ENCODE measurements at regions not wholly inside any gene's neighbourhood (a gene's known extent, or its start where the extent isn't known, plus 50 kb on each side); places are given as distances from the start of the nearest gene placed in this dataset.

DNA sequence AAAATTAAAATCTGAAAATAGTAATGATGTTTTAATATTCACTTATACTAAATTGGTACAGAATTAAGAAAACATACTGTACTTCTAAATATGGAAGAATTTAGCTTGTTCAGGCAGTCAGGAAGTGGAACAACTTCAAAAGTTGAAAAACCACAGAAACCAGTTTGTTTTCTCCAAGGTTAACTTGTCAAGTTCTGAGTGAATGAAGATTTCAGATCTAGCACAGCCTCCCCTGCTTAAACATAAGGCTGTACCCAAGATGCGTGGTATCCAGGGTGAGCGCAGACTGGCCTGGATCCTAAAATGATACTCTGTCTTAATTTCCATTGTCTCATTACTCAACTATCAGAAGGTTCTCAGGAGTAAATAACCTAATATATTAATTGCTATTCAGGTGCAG is 730.7 kb upstream of the KIF2B start:
- TF ChIP-seq, protein P1, sequence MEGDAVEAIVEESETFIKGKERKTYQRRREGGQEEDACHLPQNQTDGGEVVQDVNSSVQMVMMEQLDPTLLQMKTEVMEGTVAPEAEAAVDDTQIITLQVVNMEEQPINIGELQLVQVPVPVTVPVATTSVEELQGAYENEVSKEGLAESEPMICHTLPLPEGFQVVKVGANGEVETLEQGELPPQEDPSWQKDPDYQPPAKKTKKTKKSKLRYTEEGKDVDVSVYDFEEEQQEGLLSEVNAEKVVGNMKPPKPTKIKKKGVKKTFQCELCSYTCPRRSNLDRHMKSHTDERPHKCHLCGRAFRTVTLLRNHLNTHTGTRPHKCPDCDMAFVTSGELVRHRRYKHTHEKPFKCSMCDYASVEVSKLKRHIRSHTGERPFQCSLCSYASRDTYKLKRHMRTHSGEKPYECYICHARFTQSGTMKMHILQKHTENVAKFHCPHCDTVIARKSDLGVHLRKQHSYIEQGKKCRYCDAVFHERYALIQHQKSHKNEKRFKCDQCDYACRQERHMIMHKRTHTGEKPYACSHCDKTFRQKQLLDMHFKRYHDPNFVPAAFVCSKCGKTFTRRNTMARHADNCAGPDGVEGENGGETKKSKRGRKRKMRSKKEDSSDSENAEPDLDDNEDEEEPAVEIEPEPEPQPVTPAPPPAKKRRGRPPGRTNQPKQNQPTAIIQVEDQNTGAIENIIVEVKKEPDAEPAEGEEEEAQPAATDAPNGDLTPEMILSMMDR (IDR thresholded peaks at IDR 0.05; ENCODE audit: low read depth, low read length), result no peak
- DNase-seq (ENCODE audit: low read depth in 2 of 2), result no peak

DNA sequence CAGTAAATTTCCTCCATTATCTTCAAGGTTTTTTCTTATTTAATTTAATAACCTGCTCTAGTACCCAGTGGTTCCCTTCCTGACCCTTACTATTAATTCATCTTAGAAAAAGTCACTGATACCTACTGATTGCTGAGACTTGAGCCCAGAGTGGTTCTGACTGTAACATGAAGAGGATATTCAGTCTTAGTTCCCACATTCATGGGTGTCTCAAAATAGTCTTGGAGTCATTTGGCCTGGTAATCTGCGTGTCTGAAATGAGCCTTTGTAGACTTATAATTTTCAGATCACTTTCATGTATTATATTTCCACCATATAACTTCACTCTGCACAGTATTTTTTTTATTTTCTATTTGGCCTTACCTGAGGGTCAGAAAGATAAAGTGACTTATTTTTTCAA is 732.0 kb upstream of the KIF2B start:
- no peak for DNase-seq (ENCODE audit: low read depth in 2 of 2)
- TF ChIP-seq, protein P1 (IDR thresholded peaks at IDR 0.05; ENCODE audit: low read depth, low read length), result no peak
- H3K4me3 ChIP-seq (replicated peaks in 1 of 2; ENCODE audit: low read depth in 2 of 2, low read length in 2 of 2), result no peak overlapping the region

More for the DNA sequence above, 730.7 kb upstream of the KIF2B start:
- no peak overlapping the region for H3K4me3 ChIP-seq (replicated peaks in 1 of 2; ENCODE audit: low read depth in 2 of 2, low read length in 2 of 2)

DNA sequence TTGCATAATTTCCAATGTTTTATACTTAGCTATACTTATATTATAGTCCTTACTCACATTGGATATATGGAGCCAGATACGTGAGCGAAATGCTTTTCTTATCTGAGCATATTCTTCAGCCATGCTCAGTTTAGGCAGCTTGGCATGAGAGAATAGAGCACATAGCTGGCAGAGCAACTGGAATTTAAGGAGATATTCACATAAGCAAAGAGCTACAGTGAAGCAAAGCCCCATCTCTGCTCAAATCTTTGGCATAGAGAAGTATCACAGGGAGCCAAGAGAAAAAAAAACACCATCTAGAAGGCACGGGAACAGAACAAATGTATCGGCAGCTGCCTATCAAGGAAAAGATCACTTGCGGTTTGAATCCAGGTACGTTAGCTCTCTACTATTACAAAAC is 734.2 kb upstream of the KIF2B start:
- TF ChIP-seq, protein P1 (IDR thresholded peaks at IDR 0.05; ENCODE audit: low read depth, low read length), result no peak
- no peak overlapping the region for H3K4me3 ChIP-seq (replicated peaks in 1 of 2; ENCODE audit: low read depth in 2 of 2, low read length in 2 of 2)
- DNase-seq (ENCODE audit: low read depth in 2 of 2), result no peak

DNA sequence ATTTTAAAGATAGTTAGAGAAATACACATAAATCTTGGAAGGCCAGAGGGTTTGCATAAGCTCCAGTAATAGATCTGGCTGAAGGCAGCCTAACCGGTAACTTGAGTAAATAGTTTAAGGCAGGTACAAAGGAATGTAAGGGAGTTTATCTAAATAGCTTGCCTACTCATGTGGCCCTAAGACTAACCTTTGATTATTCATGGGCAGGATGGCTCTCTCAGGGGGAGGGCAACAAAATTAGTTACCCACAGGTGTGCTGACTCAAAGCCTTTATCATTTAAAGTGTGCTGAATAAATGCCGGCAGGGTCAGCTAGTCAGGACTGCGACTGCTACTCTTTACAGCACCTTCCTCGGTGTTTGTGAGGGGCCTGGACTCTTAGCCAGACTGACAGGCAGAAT is 761.3 kb upstream of the KIF2B start:
- no peak overlapping the region for H3K4me3 ChIP-seq (replicated peaks in 1 of 2; ENCODE audit: low read depth in 2 of 2, low read length in 2 of 2)
- DNase-seq (ENCODE audit: low read depth in 2 of 2), result no peak
- TF ChIP-seq, protein P1 (IDR thresholded peaks at IDR 0.05; ENCODE audit: low read depth, low read length), result no peak

DNA sequence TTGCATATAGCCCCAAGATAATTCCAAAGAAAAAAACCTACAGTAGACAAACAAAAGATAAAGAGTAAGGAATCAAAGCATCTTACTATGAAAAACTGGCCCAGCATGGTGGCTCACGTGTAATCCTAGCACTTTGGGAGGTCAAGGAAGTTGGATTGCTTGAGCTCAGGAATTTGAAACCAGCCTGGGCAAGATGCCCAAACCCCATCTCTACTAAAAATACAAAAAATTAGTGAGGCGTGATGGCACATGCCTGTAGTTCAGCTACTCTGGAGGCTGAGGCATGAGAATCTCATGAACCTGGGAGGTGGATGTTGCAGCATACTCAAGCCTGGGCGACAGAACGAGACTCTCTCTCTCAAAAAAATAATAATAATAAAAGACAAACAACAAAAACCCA is 764.7 kb upstream of the KIF2B start:
- no peak for DNase-seq (ENCODE audit: low read depth in 2 of 2)
- TF ChIP-seq, protein P1 (IDR thresholded peaks at IDR 0.05; ENCODE audit: low read depth, low read length), result no peak
- no peak overlapping the region for H3K4me3 ChIP-seq (replicated peaks in 1 of 2; ENCODE audit: low read depth in 2 of 2, low read length in 2 of 2)

DNA sequence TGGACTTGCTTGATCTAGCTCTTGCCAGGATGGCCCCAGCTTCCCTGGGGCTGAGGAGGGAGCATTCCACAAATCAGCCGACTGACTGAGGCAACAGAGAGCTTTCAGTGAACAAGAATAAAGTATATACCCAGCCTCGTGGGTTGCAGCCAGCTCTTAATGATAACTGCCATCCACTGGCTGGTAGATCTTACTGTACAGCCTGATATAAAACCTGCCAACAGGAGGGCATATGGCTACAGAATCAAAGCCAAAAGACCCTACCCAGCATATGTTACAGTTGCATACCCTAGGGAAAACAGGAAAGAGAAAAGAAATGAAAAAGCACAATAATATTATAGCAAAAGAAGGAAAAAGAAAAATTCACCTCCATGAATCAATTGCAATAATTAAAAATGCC is 775.9 kb upstream of the KIF2B start:
- H3K4me3 ChIP-seq (replicated peaks in 1 of 2; ENCODE audit: low read depth in 2 of 2, low read length in 2 of 2), result no peak overlapping the region
- TF ChIP-seq, protein P1 (IDR thresholded peaks at IDR 0.05; ENCODE audit: low read depth, low read length), result no peak
- no peak for DNase-seq (ENCODE audit: low read depth in 2 of 2)

DNA sequence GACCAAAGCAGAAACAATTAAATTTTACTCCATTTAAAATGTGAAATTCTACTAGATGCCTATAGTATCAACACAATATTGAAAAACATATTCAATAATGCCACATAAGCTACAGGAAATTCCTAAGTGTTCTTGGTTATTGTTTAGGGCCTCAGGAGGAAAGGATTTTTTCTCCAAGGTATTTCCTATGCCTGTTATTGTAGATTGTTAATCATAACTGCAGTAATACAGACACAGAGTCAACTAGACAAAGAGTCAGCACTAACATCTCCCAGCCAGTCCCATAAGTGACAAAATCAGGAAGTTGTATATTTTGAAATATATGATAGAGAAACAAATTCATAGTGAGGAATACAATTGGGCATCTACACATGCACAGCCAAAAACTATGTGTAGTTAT is 782.7 kb upstream of the KIF2B start:
- no peak overlapping the region for H3K4me3 ChIP-seq (replicated peaks in 1 of 2; ENCODE audit: low read depth in 2 of 2, low read length in 2 of 2)
- TF ChIP-seq, protein P1 (IDR thresholded peaks at IDR 0.05; ENCODE audit: low read depth, low read length), result no peak
- DNase-seq (ENCODE audit: low read depth in 2 of 2), result no peak

All from cardiac fibroblast (primary cell).